NCI-H187 (cell line): ENCODE measurements at regions not wholly inside any gene's neighbourhood (a gene's known extent, or its start where the extent isn't known, plus 50 kb on each side); places are given as distances from the start of the nearest gene placed in this dataset.

Experiments
- DNase-seq, 2 experiments: peaks; one replicate each; lab custom pipeline; 2025; lab: John Stamatoyannopoulos, UW

DNA sequence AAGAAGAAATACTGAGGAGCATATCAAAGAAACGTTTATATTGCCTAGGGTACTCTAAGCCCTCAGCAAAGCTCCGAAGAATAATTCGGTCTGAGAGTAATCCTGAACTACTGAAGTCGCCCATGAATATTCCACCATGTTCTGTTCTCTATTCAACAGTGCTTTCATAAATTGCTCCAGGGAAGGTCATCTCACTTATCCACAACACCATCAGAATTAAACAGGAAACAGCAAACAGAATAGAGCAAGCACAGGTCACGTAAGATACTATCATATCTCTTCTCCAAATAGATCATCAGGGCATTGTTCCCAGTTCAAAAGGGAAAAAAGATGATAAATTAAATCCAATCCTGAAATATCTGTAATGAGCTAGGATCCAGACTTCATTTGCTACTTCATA lies 325.6 kb downstream of the DEPDC1B start:
- no peak for DNase-seq

DNA sequence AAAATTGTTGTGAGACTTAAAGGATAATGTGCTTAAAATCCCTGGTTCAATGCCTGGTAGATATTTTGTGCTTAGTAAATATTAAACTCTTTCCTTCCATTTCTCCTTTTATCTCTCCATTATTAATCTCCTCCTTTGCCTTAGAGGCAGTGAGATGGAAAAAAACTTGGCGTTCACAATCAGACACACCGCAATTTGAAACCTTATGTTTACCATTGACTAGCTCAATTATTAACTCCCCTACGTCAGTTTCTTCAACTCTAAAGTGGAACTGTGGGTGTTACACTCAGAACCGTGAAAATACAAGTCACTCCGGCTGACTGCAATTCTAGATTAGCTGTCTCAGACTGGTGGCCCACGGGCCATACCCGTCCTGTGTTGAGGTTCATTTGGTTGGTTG lies 327.2 kb downstream of the DEPDC1B start:
- no peak for DNase-seq

DNA sequence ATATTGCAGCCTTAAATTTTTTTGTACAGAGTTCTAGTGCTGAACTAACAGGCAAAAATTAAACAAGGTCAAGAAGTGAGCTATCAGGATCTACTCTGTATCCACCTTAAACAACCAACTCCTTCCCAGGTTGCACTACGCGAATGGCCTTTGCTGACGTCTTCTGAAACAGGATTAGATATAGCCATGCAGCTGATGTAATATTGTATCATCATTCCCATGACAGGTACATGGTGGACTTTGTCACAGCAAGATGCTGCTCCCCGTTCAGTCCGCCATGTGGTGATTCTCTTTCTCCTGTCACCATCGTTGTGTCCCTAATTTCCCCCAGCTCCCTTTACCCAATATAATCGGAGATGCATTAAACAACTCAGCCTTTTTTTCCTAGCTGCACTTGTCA lies 328.9 kb downstream of the DEPDC1B start:
- no peak for DNase-seq

DNA sequence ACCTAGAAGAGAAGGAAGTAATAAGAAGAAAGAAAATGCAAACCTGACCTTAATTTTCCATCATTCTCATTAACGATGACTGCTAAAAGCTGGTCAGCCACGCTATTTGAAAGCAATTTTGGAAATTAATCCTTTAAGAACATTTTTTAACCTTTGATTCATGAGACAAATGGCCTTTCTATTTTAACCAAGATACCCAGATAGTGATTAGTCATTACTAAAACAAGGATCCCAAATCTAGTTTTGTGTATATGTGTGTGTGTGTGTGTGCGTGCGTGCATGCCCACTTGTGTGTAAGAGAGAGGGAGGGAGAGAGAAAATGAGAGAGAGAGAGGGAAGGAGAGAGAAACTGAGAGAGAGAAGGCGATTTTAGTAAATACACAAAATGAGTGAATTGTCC lies 329.5 kb downstream of the DEPDC1B start:
- no peak for DNase-seq

DNA sequence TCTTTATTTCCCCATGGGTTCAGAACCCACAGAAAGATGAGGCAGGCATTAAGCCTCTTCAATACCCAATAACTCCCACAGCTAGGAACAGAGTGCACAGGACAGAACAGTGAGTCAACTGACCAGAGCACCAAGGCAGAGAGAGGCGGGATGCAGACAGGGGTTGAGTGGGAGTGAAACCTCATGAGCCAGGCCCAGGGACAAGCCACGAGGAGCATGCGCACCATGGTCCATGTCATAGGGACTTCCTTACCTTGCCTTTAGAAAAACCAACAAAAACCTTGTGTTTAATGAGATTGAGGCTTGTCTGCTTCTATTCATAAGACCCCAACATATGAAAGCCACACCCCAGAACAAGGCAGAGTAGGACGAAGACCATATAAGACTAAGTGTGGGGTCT lies 330.6 kb downstream of the DEPDC1B start:
- no peak for DNase-seq

DNA sequence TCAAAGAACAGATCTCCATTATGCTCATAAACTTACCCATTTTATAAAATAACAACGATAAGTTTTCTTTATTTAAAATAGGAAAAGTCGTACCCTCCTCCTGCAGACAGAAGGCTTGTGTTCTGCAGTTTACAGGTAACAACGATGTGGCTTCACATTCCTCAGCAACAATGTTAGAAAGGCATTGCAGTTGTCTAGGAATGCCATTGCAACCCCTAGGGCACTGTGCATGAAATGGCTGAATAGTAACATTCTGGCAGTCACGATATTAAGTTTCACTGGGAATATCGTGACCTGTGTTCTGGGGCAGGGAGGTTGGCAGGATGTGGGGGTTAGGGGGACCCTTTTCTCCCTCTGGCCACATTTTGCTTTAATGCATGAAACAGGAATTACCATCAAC lies 331.9 kb downstream of the DEPDC1B start:
- DNase-seq: no peak

DNA sequence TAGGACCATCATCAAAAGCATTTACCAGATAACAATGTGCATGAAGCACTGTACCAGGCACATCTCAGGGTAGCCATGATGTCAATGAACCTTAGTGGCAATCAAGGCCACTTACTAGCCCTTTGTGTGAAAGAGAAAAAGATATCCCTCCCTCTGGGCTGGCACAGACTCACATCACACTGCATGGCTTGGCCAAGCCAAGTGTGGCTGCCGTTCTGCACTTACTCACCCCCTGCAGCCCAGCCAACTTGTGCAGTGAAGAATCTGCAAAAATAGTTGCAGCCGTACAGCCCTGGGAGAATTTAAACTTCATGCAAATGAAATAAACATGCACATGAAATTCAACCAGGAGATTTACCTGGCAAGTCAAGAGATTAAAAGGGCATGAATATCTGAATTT lies 333.5 kb downstream of the DEPDC1B start:
- no peak for DNase-seq

DNA sequence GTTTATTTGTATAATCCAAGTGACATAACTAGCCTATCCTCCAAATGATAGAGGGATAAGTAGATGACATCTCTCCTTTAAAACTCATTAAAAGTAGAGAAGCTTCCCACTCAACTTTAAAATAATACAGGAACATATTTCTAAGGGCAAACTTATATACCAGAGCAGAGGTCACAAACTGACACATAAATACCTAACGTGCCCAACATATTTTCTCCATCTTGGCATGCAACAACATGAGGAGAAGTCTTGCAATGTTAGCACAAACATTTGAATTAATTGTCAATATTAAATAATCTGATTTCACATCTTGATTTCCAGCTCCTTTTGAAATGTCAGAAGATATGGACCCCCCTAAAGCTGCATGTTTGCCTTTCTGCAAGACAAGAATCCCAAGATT lies 335.0 kb downstream of the DEPDC1B start:
- no peak for DNase-seq

DNA sequence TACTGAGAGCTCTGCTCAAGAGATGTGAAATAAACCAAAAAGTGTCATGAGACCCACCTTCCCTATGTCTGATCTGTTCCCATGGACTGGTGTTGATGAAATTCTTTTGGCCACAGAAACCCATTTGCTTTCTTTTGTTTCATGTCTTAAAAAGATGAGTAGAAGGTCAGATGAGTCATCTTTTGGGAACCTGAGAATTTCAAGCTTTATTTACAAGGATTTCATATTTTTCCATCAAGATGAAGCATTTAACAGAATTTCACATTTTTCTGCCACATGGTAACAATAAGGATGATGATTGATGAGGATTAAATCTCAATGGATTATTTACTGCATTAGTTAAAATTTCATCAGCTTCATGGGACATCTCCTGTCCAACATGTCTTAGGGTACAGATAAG lies 337.8 kb downstream of the DEPDC1B start:
- DNase-seq: no peak

DNA sequence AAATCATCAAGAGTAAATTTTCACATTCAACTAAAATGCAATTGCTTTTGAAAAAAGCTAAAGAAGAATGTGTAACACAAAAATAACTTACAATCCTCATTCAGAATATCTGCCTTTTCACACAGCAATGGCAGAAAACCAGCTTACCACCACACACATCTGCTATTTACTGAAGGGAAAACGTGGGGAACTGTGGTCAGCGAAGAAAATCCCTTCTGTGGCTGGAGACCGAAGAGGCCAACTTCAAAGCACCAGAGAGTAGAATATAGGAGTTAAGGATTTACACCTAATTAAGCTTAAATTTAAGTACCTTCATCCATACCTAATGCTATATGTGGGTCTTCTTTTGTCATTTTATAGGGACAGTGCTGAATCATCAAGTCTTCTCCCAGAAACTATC lies 339.6 kb downstream of the DEPDC1B start:
- no peak for DNase-seq

DNA sequence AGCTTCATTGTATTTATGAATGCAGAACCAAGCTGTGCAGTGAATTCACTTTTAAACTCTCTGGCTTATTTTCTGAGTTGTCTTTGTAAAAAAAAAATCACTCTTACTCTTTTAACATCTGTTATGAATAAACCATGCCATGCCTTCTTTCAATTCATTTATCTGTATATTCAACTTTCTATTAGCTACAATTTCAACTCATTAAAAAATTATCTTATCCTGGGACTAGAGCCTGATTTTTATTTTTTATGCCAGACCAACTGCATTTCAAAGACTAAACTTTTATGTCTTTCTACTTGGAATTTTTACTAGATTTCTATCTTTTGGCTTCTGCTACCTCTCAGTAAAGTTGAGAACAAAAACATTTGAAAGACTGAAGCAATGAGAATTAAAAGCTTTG lies 342.7 kb downstream of the DEPDC1B start:
- DNase-seq: no peak

DNA sequence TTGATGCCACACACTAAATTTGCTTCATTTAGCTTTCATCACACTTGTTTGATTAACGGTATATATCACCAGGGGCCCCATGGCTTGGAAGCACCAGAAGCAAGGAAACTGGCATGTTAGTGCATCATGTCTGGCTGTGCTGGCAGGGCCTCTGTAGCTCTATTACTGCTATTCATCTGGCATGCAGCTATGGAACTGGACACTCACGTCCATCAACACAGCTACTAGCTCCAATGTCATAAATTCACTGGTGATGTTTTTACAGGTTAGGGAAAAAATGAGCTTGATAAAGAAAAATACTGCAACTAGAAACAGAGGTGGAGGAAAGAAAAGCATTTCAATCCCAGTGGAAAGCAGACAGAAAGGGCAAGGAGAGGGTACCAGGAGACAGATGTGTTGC lies 343.2 kb downstream of the DEPDC1B start:
- DNase-seq: no peak

DNA sequence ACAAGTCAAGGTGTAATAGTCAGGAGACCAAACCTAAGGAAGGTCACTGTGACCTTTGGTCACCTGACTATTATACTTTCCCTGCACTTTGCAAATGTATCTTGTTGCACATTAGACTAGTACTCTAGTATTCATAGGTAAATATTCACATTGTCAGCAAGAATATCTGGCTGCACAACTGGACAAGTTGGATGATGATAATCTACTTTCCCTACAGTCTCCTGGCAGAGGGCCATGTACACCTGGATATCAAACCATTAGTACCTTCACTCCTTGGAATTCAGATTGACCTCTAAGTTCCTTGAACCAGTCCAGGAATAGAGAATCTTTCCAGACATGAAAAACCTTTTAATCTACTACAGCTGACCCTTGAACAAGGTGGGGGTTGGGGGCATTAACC lies 344.8 kb downstream of the DEPDC1B start:
- no peak for DNase-seq

DNA sequence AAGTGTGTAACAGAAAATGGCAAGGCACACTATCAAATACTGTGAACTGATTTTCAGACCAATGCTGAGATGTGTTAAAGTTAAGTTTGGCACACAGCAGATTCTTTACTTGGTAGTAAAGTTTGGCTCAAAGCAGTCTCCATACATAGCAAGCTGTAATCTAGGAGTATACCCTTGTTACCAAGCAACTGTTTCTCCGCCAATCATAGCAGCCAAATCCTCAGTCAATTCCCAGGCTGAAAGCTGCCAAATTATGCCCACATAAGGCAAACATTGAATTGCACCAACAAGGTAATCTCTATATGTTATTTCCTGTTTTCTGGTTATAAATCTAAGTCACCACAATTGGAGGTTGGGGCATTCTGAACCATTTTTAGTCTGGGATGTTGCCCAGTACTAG lies 345.7 kb downstream of the DEPDC1B start:
- DNase-seq: no peak

DNA sequence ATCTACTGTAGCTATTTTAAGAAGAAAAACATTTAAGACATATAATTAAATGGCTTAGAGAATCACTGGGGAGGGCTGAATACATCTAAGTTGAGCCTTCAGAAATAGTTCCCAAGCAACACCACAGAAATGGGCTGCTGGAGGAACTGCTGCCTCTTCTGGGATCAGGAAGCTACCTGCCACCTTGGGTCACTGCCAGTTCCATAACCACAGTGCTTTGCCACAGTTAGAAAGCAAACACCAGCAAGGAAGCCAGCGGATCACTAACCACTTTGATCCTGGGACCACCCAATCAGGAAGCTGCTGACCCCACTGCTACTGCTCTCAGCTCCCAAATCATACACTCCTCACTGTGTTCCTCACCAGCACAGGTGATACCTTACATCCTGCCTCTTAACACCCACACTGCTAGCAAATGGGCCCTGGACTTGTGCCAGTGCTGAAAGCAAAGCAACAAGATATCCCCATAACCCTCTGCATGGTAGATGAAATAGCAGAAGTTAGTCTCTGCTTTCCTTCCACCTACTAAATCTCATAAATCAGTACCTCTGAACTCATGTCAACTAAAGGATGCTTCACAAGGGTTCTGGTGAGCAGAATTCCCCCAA lies 346.9 kb downstream of the DEPDC1B start:
- no peak for DNase-seq

DNA sequence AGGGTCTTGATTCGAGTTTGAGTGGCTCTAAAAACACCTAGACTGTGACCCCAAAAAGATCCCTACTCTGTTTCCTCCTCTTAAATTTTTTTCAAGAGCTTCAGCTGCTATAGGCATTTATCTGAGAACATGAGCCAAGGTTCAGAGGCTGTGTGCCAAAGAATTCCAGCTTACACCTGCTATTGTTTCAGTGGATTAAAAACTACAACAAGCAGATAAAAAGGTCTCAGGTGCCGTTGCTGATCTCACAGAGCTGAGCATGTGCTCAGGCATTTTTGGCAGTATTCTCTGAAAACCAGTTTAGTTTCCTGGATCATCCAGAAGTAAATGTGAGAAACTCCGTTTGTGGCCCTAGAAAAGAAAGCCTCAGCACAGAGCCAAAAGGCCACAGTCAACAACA lies 349.2 kb downstream of the DEPDC1B start:
- no peak for DNase-seq

DNA sequence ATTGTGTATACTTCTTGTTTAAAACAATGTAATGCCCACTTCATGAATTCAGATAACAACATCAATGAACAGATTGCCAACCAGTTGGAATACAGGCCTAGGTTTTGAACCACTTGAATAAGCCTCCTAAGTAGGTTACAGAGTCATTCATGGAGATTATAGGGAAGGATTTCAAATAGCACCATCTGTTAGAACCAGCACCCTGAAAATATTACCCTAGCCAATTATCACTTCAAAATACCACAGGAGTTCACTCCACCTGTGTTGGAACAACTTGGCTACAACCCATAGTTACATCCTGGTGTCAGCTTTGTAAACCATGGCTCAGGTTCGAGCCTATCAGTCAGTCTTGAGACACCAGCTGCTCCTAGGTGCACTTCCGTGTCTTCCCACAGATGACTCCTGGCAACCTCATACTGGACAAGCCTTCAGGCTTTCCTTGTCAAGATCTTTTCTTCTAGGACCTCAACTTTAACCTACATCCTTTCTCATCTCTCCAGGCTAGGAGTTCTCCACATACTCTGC lies 350.0 kb downstream of the DEPDC1B start:
- DNase-seq: no peak

DNA sequence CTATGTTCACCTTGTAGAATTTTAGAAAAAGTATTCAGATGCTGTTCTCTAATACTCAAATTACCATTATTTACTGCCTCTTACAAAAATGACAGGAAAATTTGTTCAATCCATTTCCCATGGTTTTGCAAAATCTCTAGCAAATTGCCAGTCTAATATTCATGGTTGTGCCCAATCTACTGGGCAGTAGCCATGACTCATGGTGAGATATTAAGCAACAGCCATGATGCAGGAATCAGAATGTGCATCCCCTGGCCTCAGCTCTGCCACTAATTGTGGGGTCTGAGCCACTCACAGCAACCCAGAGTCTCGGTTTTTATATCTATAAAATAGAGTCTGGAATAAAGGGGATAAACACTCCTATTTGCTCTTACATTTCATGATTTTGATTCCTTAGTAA lies 353.6 kb downstream of the DEPDC1B start:
- DNase-seq: no peak

DNA sequence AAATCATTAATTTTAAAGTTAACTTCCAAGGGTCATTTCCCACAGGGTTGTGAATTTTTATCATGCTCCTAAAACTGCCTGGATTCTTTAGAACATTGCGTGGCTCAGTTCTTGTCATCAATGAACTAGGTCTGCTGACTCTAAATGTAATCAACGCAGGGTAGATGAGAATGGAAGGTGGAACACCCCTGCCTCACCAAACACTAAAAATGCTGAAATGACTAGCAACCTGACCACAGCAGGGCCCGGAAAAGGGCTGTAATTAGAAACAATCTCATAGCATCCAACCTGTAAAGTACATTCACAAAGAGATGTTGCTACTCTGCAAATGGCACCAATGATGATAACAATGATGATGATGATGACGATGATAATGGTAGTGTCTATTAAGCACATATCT lies 356.9 kb downstream of the DEPDC1B start:
- DNase-seq: no peak

DNA sequence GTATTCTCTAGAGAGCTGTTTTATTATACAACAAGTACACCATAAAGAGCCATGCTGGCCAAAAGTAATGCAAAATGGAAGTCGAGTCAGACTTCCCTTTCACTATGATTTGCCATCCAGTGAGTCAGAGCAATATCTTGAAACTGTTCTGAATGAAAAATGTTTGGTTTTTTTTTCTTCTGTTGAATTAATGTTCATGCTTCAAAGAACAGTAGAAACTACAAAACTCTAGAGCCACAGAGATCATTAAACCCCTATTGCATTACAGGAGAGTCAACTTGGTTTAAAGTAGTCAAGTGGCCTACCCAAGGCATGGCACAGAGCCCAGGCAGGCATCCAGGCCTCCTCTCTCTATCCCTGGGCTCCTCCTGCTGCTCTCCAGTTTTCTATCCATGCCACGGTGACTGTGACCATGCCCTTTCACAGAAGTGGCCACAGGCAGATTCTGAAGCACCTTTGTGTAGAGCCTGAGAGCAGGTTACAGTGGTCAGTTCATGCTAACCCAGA lies 358.9 kb downstream of the DEPDC1B start:
- DNase-seq: no peak

DNA sequence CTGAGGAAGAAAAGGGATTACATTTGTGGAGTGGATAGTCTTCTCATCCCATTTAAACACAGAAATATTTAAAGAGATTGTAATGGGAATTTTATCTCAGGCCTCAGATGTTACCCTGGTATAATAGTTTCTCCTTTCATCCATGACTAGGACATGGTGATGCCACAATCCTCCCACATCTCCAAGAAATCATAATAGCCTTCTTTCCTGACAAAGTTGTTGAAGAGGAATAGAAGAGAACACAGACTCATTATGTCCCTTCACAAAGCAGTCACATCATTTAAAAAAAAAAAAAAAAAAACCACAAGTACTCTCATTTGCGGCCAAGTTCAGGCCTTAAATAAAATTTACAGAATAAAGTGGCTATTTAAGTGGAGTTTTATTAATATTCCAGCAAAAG lies 359.6 kb downstream of the DEPDC1B start:
- DNase-seq: no peak

DNA sequence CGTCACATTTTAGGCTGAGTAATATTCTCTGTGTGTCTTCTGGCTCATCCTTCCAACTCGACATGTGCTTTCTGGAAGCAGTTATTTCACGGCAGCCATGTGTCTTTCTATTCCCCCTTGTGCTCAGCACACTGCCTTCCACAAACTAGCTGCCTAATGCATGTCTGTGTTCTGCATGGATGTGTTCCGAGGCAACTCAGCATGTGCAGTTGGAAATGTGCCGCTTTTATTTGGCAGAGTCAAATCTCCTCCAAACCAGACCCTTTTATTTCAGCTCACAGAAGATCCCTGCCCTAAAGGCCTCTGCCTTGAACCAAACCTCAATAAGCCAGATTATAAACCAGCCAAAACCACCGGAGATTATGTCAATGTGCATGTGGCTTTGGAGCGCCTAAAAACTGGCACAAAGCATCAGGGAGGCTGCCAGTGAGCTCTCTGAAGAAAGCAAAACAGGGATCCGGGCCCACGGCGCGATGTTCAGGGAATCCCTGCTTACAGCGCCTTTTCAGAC lies 360.2 kb downstream of the DEPDC1B start:
- DNase-seq: no peak

DNA sequence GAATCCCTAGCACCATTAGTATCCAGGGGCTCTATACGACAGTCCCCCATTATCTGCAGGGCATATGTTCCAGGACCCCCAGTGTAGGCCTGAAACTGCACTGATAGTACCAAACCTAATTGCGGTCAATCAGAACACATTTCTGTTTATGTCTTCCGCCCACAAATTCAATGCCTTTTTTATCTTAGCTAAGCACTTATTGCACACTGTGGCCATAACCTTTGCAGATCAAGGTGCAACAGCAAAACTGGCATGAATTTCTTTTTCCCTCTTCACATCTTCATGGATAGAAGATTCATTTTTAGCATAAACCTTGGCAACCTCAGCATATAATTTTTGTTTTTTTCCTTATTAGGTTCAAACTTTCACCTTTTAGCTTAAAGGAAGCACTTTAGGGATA lies 361.1 kb downstream of the DEPDC1B start:
- no peak for DNase-seq

DNA sequence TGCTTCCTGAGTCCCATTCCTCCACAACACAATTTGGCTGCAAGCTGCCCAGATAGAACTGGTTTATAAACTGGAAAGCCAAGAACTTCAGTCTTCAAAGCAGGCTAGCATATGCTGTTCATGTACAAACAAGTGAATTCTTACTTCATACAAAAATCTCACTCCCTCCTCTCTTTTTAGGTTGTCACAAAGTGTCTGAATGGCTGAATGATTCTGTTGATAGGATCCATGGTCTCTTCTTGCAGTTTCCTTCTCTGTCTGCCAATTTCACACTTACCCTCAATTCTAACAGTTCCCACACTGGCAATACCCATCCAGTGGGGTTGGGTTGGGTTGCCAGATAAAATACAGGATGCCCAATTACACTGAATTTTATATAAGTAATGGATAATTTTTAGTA lies 363.5 kb downstream of the DEPDC1B start:
- no peak for DNase-seq
